A549 (cell line): ENCODE measurements at regions not wholly inside any gene's neighbourhood (a gene's known extent, or its start where the extent isn't known, plus 50 kb on each side); places are given as distances from the start of the nearest gene placed in this dataset.
"Not testable (repeated sequence)": the region's sequence is repeated elsewhere in the genome, so short reads cannot be mapped to it uniquely, and the experiment has no call there.

Experiments used
- ATAC-seq, 2 experiments: fragments of 200-7000 bp in 1 of 2; fragments of >200 bp in 1 of 2; cut with Nextera tagmentation in 1 of 2; cut with Tn5 transposase in 1 of 2; 3 replicates each; pipeline versions ENCODE4 v1.8.0 to v1.9.1; 2018 to 2020; ENCODE audit warnings: mild to moderate bottlenecking in 1 of 2, moderate library complexity in 1 of 2
- CTCF ChIA-PET: fragments of 300-600 bp; sonication (Branson Sonifier 250); formaldehyde crosslinking; extraction: SDS; loops from one replicate; lab custom pipeline; 2021; ENCODE audit warnings: antibody characterized with exemption, inconsistent platforms; lab: Yijun Ruan, JAX
- POLR2A ChIA-PET: fragments of 350-600 bp; formaldehyde crosslinking; extraction: SDS; loops from one replicate; lab custom pipeline; 2021; ENCODE audit warnings: antibody characterized with exemption, inconsistent platforms; lab: Yijun Ruan, JAX
- DNase-seq, 2 experiments: peaks; one replicate each; pipeline versions ENCODE4 v3.0.0 to v3.0.0-alpha.2; 2011 to 2016; ENCODE audit warnings: low read depth in 1 of 2, low spot score in 1 of 2
- FAIRE-seq: peaks from 2 replicates; lab custom pipeline; 2011; peaks lifted over from hg19 to GRCh38; lab: Jason Lieb, UNC
- H3K27ac ChIP-seq, 2 experiments: fragments of >200 bp; sonication (Bioruptor Twin); formaldehyde crosslinking; 3 replicates each; pipeline ENCODE4 v1.5.1; 2016 to 2017
- H3K4me1 ChIP-seq: fragments of >200 bp; sonication (Bioruptor Twin); formaldehyde crosslinking; 3 replicates; pipeline ENCODE4 v1.6.1; 2016
- H3K4me2 ChIP-seq: fragments of >200 bp; sonication (Bioruptor Twin); formaldehyde crosslinking; 3 replicates; pipeline ENCODE4 v1.6.1; 2016
- H3K4me3 ChIP-seq: fragments of >200 bp; sonication (Bioruptor Twin); formaldehyde crosslinking; 3 replicates; pipeline ENCODE4 v1.5.1; 2016
- H3K9me3 ChIP-seq: fragments of >200 bp; sonication (Bioruptor Twin); formaldehyde crosslinking; 3 replicates; pipeline ENCODE4 v1.6.1; 2016
- CBX2 ChIP-seq: fragments of 200-600 bp; sonication (generic); IDR thresholded peaks from 2 replicates; pipeline ENCODE4 v1.6.1; 2016; ENCODE audit warnings: low read depth, mild to moderate bottlenecking, borderline replicate concordance
- EP300 ChIP-seq, 2 experiments: fragments of >200 bp; sonication (Bioruptor Twin); formaldehyde crosslinking; IDR thresholded peaks; 2 replicates in 1 of 2; 3 replicates in 1 of 2; pipeline ENCODE4 v1.6.1; 2016 to 2017
- FOSL2 ChIP-seq, 2 experiments: fragments of 450-650 bp in 1 of 2; fragments of >200 bp in 1 of 2; sonication (Bioruptor Twin) in 1 of 2; formaldehyde crosslinking; IDR thresholded peaks; 2 replicates each; pipeline versions ENCODE4 v1.5.0 to v1.6.1; 2016 to 2020; ENCODE audit warnings: mild to moderate bottlenecking in 1 of 2, moderate library complexity in 1 of 2
- HOXA7 ChIP-seq: fragments of 250-450 bp; sonication (Bioruptor Pico); IDR thresholded peaks from 2 replicates; pipeline ENCODE4 v1.5.0; 2020; ENCODE audit warnings: mild to moderate bottlenecking, moderate library complexity
- MAFK ChIP-seq: fragments of 450-650 bp; IDR thresholded peaks from 2 replicates; pipeline ENCODE4 v1.6.1; 2014; ENCODE audit not compliant: partially characterized antibody
- NPAS2 ChIP-seq: fragments of 250-450 bp; sonication (Bioruptor Pico); IDR thresholded peaks from 2 replicates; pipeline ENCODE4 v1.8.0; 2022; ENCODE audit warnings: mild to moderate bottlenecking, moderate library complexity, borderline replicate concordance
- NR3C1 ChIP-seq: fragments of >200 bp; sonication (Bioruptor Twin); formaldehyde crosslinking; IDR thresholded peaks from 3 replicates; pipeline ENCODE4 v1.6.1; 2017
- RAD21 ChIP-seq, 2 experiments: fragments of >200 bp in 1 of 2; sonication (Bioruptor Twin) in 1 of 2; formaldehyde crosslinking in 1 of 2; IDR thresholded peaks in 1 of 2; conservative IDR thresholded peaks in 1 of 2; 2 replicates in 1 of 2; 3 replicates in 1 of 2; pipeline ENCODE4 v1.6.1; 2012 to 2018; ENCODE audit warnings: inconsistent platforms in 1 of 2
- RARB ChIP-seq: fragments of 250-450 bp; sonication (Bioruptor Pico); IDR thresholded peaks from 2 replicates; pipeline ENCODE4 v1.8.0; 2021; ENCODE audit warnings: mild to moderate bottlenecking, moderate library complexity
- RCOR1 ChIP-seq: fragments of 150-350 bp; IDR thresholded peaks from 2 replicates; pipeline ENCODE4 v1.6.1; 2014; ENCODE audit warnings: antibody characterized with exemption, low read length, low read depth
- RFX5 ChIP-seq: fragments of 450-650 bp; IDR thresholded peaks from 2 replicates; pipeline ENCODE4 v1.7.1; 2014; ENCODE audit warnings: antibody characterized with exemption, mild to moderate bottlenecking, moderate library complexity
- RNF2 ChIP-seq: fragments of 200-600 bp; sonication (generic); IDR thresholded peaks from 2 replicates; pipeline ENCODE4 v1.6.1; 2016; ENCODE audit warnings: low read depth, mild to moderate bottlenecking, antibody characterized with exemption, moderate library complexity, borderline replicate concordance
- SMC3 ChIP-seq: fragments of >200 bp; sonication (Bioruptor Twin); formaldehyde crosslinking; IDR thresholded peaks from 3 replicates; pipeline ENCODE4 v1.6.1; 2018; ENCODE audit warnings: inconsistent platforms
- TP53 ChIP-seq: fragments of 250-450 bp; sonication (Bioruptor Pico); IDR thresholded peaks from 2 replicates; pipeline ENCODE4 v1.5.0; 2021; ENCODE audit warnings: mild to moderate bottlenecking, moderate library complexity
- ZSCAN20 ChIP-seq: fragments of 250-450 bp; sonication (Bioruptor Pico); IDR thresholded peaks from 2 replicates; pipeline ENCODE4 v1.8.0; 2022; ENCODE audit warnings: mild to moderate bottlenecking, moderate library complexity
- WGBS: methylation state at CpG from one replicate; pipeline ENCODE4 v1.1.6; 2017; ENCODE audit errors: missing lambda C conversion rate; 5-methylcytosine and 5-hydroxymethylcytosine counted together
- TF ChIP-seq, protein P1 (sequence below): fragments of 200-600 bp; sonication (generic); IDR thresholded peaks from 2 replicates; pipeline ENCODE4 v1.6.1; 2016; ENCODE audit warnings: antibody characterized with exemption, mild to moderate bottlenecking, moderate library complexity

GRCh38 chr11:91489989-91490388 lies 734.6 kb upstream of the FAT3 start:
- FAIRE-seq (no peak), ATAC-seq (no peak), DNase-seq (no peak)
- peak overlapping the region in 1 of 2 experiments; percentile 25; a peak in 1 of 6 replicates for H3K27ac ChIP-seq
- no peak for TF ChIP-seq CBX2
- TF ChIP-seq RNF2: no peak
- no peak for TF ChIP-seq MAFK
- TF ChIP-seq SMC3: no peak
- H3K9me3 ChIP-seq: 0 out of 3 replicates have a peak, but pooled peaks cover 8% of the 10 kb centered on the region
- ChIA-PET POLR2A (no interaction called here), CTCF (no interaction called here)
- no peak overlapping the region for H3K4me3 ChIP-seq
- 71% methylated on average over 3 of the region's 5 CpGs for WGBS
- no peak overlapping the region for H3K4me2 ChIP-seq
- H3K4me1 ChIP-seq: no peaks in the 10 kb centered on the region

GRCh38 chr11:91483956-91484355 lies 740.7 kb upstream of the FAT3 start:
- CTCF ChIA-PET, POLR2A ChIA-PET, FAIRE-seq, H3K4me1 ChIP-seq, ATAC-seq, DNase-seq, H3K4me2 ChIP-seq, H3K4me3 ChIP-seq, H3K27ac ChIP-seq: not testable (repeated sequence)
- H3K9me3 ChIP-seq: peaks cover 15% of the 10 kb centered on the region; the same call in 1 of the 3 replicates
- WGBS: 4% methylated on average over 1 of the region's 1 CpG

GRCh38 chr11:91481875-91482274 lies 742.7 kb upstream of the FAT3 start:
- Histone ChIP-seq H3K27ac (peak overlapping the region; percentile 49 to 63; a peak in 5 of 6 replicates), H3K9me3 (peaks cover 20% of the 10 kb centered on the region; the same call in 2 of the 3 replicates), H3K4me2 (peak overlapping the region; percentile 24; the same call in 1 of the 3 replicates)
- DNase-seq, FAIRE-seq, CTCF ChIA-PET, H3K4me3 ChIP-seq, ATAC-seq, H3K4me1 ChIP-seq, POLR2A ChIA-PET: not testable (repeated sequence)
- WGBS: 46% methylated on average over 2 of the region's 2 CpGs

DNA sequence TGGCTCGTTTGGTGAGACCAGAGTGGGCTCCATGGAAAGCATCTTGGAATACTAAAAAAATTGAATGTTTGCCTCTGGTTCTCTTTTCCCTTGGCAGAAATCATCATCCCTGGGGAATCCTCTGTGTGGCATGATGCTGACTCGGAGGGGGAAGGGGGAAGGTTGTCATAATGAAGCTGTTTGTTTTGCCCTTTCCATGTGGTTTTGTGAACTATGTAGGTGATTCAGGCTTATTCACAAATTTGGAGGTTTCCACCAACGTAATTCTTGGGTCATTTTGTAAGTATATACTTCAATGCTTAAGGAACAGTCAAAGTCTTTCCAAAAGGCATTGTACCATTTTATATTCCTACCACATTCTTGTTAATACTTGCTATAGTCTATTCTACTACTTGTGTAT lies 754.0 kb upstream of the FAT3 start:
- Histone ChIP-seq H3K4me1 (no peaks in the 10 kb centered on the region), H3K4me2 (no peak overlapping the region), H3K9me3 (peaks cover 6% of the 10 kb centered on the region; the same call in 1 of the 3 replicates), H3K27ac (no peak overlapping the region), H3K4me3 (no peak overlapping the region)
- FAIRE-seq (no peak), ATAC-seq (no peak), DNase-seq (no peak)
- ChIA-PET POLR2A (no interaction called here), CTCF (interaction anchor here (1.0 kb wide), 1 partner anchor 9 kb away, joined by 3 read pairs; no protein-coding TSS in a partner anchor)
- WGBS: 25% methylated on average over 3 of the region's 3 CpGs
- no peak for TF ChIP-seq NPAS2
- TF ChIP-seq RAD21 (conservative IDR thresholded peaks at IDR 0.05 in 1 of 2, IDR thresholded peaks at IDR 0.05 in 1 of 2): no peak
- TF ChIP-seq HOXA7 (CRISPR knock-in tag): no peak
- TF ChIP-seq NR3C1: no peak
- no peak for TF ChIP-seq RCOR1
- TF ChIP-seq RARB (CRISPR knock-in tag): no peak

- TF ChIP-seq FOSL2 (IDR thresholded peaks at IDR 0.05) (no peak), FOSL2 (CRISPR knock-in tag; IDR thresholded peaks at IDR 0.05) (peak; percentile 76), SMC3 (no peak), TP53 (CRISPR knock-in tag) (no peak)
- FAIRE-seq: no peak
- Histone ChIP-seq H3K27ac (no peak overlapping the region), H3K4me3 (no peak overlapping the region), H3K9me3 (no peaks in the 10 kb centered on the region), H3K4me1 (no peaks in the 10 kb centered on the region), H3K4me2 (no peak overlapping the region)
- POLR2A ChIA-PET: no interaction called here
- no peak for DNase-seq
- WGBS: 28% methylated on average over 1 of the region's 1 CpG
- ATAC-seq: no peak
- CTCF ChIA-PET: no interaction called here
Observed at GRCh38 chr11:91459840-91460239, 764.8 kb upstream of the FAT3 start.

DNA sequence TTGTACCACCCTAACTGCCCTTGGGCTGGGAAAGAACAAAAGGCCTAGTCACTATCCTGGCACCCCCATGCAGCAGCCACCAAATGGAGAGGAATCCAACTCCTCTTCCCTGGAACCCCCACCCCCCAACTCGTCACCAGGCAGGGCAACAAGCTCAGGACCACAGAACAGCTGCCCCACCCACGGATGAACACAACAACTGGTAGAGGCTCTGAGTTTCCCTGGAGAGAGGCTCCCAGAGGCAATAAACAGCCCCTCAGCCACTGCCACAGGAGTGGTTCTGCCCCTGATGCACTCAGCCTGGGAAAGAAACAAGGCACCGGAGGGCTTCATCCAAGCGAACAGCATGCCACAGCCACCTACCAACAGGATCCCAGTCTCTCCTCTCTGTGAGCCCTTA lies 778.4 kb upstream of the FAT3 start:
- ATAC-seq: no peak
- Histone ChIP-seq H3K4me1 (no peaks in the 10 kb centered on the region), H3K4me2 (no peak overlapping the region), H3K27ac (no peak overlapping the region), H3K9me3 (no peaks in the 10 kb centered on the region; the same call in 2 of the 3 replicates), H3K4me3 (no peak overlapping the region)
- TF ChIP-seq EP300 (IDR thresholded peaks at IDR 0.05): no peak
- TF ChIP-seq ZSCAN20 (CRISPR knock-in tag): no peak
- TF ChIP-seq, protein P1, sequence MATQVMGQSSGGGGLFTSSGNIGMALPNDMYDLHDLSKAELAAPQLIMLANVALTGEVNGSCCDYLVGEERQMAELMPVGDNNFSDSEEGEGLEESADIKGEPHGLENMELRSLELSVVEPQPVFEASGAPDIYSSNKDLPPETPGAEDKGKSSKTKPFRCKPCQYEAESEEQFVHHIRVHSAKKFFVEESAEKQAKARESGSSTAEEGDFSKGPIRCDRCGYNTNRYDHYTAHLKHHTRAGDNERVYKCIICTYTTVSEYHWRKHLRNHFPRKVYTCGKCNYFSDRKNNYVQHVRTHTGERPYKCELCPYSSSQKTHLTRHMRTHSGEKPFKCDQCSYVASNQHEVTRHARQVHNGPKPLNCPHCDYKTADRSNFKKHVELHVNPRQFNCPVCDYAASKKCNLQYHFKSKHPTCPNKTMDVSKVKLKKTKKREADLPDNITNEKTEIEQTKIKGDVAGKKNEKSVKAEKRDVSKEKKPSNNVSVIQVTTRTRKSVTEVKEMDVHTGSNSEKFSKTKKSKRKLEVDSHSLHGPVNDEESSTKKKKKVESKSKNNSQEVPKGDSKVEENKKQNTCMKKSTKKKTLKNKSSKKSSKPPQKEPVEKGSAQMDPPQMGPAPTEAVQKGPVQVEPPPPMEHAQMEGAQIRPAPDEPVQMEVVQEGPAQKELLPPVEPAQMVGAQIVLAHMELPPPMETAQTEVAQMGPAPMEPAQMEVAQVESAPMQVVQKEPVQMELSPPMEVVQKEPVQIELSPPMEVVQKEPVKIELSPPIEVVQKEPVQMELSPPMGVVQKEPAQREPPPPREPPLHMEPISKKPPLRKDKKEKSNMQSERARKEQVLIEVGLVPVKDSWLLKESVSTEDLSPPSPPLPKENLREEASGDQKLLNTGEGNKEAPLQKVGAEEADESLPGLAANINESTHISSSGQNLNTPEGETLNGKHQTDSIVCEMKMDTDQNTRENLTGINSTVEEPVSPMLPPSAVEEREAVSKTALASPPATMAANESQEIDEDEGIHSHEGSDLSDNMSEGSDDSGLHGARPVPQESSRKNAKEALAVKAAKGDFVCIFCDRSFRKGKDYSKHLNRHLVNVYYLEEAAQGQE: no peak
- TF ChIP-seq RFX5: no peak
- no peak for DNase-seq
- POLR2A ChIA-PET: interaction anchor here (0.6 kb wide), 1 partner anchor 1909 kb away, joined by 5 read pairs; no protein-coding TSS in a partner anchor
- WGBS: 90% methylated on average over 2 of the region's 4 CpGs
- FAIRE-seq: no peak
- CTCF ChIA-PET: no interaction called here
